NCI-H1417 treated with DMSO at 0.1 percent for 48 hours (cell line): ENCODE measurements at regions not wholly inside any gene's neighbourhood (a gene's known extent, or its start where the extent isn't known, plus 50 kb on each side); places are given as distances from the start of the nearest gene placed in this dataset.

Source experiments
- DNase-seq: peaks from one replicate; lab custom pipeline; 2025; lab: John Stamatoyannopoulos, UW

DNA sequence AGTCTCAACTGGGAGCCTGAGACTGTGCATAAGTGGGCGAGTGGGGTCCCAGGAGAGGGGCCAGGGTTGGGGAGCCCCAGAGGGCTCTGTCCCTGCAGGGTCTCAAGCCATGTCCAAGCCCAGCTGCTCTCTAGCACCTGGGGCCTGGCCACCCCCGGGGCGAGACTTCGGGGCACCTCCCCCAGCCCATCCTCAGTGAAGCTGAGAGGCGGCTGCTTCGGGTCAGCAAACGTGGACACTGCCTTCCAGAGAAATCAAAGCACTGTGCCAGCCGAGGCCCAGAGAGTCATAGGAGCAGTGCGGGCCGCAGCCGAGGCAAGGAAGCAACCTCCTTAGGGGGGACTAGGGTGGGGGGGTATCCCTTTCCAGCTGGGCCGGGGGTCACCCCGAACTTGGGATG, 77.5 kb downstream of the ENGASE start:
- DNase-seq = no peak

DNA sequence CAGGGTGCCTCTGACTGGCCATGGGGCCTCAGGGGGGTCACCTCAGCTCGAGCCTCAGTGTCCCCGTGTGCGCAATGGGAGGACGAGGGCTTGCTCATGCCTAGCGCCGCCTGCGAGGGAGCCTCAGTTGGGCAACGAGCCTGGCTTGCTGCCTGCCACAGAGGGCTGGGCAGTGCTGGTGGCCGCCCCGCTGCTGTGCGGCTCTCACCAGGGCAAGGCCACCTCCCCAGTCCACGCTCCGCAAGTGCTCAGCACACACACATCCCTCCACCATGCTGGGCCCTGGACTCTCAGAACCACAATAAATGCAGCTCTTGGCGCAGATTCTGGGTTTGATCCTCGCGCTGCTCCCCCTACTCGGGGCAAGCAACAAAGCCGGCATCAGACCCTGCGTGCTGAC, 76.2 kb downstream of the ENGASE start:
- no peak for DNase-seq

DNA sequence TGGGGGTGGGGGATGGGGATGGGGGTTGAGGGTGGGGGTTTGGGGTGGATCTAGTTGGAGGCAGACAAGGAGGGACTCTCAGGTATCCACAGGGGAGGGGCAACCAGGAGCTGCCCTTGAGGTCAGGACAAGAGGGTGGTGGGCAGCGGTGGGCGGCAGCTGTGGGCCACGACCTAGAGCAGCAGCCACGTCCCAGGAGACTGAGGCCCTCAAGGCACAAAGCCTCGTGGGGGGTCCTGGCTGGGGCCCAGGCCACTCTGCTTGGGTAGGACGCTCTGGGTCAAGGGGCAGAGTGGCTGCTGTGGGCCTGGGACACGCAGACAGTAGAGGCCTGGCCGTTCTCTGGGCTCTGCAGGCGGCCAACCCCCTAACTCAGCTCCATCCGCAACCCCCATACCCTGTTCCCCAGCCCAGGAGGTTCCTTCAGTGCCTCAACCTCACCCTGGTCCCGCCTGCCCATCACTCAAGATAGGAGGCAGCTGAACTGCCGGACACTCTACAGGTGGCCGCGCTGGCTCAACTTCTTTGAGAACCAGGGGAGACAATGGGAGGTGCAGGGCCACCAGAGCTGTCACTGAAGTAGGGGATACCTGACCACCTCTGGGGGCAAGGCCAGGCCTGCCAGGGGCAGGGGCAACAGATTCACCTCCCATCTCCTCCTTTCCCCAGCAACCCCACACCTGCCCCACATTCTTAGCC, 75.6 kb downstream of the ENGASE start:
- no peak for DNase-seq

DNA sequence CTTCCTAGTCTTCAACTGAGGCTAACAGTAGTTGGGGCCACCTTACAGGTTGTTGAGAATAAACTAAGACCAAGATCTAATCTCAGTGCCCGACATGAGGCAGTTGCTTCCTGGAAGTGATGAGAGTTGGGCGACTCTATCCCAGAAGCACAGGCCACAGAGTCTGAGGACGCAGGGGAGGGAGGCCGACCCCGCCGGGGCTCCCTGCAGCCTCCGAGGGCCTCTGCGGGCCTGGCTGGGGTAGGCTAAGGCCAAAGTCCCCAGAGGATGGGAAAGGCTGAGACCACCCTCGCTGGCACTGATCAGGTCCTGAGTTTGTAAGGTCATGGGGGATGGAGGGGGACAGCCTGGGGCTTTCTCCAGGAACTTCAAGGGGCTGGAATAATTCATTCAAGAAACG, 74.0 kb downstream of the ENGASE start:
- no peak for DNase-seq

DNA sequence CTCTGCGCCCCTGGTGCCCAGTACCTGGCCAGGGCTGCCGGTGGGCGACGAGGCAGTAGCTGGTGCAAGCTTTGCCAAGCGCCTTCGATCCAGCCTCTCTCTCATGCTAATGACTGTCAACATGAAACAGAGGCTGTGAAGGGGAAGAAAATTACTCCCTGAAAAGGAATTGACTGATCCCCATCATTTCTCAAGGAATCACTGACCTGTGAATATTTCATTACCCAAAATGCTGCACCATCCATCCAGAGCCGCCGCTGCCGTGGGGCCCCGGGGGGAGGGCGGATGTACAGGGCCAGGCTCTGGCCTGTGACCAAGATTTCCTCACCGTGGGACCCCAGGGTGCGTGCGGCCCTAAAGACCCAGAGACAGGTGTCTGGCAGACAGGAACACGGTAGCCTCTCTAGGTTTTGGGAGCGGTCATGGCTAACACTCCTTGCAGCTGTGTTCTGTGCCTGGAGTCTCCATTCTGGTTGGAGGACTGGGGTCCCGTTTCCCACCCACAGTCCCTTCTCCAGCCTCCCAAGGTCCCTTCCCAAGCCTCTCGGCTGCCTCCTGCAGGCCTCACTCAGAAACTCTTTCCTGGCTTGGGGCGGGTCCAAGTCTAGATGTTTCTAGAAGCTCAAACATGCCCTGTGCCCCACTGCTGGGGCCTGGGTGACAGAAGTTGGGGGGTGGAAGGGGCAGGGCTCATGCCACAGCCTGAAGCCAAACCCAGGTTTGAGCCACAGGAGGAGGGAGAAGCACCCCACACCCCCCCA, 73.3 kb downstream of the ENGASE start:
- DNase-seq = no peak

DNA sequence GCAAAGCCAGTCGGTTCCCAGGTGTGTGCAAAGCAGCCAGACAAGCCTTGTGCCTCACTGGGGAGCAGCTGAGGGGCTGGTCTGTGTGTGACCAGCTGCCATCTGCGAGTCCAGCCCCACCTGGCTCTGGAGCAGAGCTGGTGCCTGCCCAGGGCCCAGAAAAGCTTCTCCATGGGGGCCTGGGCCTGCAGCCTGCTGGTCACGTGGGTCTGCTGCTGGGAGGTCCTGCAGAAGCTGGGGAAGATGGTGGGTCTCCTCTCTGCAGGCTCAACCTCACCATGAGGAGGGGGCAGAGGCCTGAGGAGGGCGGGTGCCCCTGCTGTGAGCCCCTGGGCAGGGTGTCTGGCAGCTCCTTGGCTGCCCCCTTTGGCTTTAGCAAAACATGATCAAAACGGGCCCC, 71.9 kb downstream of the ENGASE start:
- no peak for DNase-seq

DNA sequence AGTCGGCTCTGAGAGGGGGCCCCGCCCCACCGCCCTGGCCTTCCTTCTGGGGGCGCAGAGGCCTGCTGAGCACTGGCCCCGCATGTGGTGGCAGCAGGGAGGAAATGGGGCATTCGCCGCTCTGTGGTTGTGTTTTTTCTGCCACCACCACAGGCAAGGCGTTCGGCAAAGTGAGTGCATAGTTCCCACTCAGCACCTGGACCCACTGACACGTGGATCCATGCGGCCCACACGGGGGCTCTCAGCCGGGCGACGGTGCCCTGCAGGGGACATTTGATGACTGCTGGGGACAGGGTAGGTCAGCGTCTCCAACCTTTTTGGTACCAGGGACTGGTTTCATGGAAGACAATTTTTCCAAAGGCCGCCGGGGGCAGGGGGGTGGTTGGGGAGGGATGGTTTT, 70.9 kb downstream of the ENGASE start:
- no peak for DNase-seq

DNA sequence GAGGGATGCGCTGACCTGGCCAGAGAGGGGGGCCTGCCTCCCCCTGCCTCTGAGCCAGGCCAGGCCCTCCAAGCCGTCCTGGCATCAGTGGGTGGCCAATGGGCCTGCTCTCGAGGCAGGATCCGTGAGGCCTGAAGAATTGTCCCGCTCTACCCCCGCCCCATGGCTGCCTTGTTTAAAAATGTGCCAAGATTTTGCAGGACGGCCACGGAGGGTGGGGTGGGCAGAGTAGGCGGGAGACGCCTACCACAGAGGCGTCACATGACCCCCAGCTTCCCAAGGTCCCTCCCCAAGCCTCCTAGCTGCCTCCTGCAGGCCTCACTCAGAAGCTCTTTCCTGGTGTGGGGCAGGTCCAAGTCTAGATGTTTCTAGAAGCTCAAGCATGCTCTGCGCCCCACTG, 69.5 kb downstream of the ENGASE start:
- no peak for DNase-seq

DNA sequence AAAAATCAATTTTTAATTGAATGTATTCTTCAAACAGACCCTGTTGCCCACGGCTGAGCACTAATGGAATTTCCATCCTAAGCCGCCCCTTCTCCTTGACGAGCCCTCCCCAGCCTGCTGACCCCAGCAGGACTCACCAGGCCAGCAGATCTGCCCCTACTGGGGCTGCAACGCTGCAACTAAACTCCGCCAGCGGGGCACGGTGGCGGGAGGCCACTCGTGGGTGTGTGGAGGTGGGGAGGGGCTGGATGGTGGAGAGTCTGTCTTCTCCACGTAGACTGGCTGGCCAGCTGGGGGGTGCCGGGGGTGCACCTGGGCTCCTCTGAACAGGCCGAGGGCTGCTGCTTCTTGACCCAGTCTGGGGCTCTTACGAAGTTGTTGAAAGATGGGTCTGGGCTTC, 67.8 kb downstream of the ENGASE start:
- no peak for DNase-seq

DNA sequence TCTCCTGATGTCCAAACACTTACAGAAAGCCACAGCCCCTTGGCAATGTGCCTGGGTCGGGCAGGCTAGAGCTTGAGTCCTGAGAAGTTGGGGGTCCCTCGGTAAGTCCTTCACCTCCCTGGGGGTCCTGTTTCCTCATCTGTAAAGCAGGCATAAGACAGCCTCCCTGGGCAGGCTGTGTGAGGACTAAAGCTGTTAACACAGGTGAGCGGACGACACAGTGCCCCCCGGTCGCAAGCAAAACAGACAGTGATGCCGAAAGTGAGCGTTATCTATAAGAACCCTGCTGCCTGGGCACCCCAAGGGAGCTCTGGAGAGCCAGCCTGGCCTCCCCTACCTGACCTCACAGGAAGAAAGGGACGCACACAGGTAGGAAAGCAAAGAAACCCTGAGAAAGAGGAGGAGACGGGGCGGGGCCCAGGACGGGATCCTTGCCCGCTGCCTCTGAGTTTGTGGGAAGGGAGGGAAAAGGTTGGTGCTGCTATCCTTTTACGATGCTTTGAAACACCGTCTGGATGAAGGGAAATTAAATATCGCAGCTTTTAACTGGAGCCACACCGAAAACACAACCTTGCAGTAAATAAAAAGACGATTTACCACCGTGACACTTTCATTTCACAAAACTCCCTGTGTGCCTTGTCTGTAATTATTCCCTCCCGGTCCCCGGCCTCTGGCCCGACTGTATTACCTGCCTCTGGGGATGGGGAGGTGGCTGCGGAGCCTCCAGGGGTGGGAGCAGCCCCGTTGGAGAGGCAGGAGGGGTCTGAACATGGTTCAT, 67.1 kb downstream of the ENGASE start:
- DNase-seq = no peak

DNA sequence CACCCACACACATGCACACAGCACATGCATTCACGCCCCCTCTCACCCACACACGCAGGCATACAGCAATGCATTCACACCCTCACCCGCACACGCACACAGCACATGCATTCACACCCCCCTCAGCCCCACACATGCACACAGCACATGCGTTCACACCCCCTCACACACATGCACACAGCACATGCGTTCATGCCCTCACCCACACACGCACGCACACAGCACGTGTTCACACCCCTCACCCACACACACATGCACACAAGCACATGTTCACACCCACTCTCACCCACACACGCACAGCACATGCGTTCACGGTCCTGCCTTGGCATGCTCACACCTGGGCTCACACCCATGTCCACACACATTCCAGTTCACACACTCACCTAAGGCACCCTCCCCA, 64.2 kb downstream of the ENGASE start:
- DNase-seq = no peak

DNA sequence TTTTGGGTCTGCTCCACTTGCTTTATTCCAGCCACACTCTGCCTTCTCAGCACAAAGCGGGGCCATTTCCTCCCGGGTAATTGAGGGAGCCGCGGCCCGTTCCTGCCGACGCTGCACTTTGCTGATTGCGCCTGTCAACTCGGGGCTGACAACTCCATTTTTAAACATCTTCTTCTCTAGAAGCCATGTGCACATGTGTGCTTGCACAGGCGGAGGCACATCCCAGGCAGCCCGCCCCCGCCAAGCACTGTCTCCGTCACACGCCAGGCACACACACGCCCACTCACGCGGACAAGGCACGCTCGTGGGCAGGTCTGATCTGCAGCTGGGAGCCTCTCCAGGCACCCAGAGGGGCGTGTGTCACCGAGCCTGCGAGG, 63.2 kb downstream of the ENGASE start:
- no peak for DNase-seq

DNA sequence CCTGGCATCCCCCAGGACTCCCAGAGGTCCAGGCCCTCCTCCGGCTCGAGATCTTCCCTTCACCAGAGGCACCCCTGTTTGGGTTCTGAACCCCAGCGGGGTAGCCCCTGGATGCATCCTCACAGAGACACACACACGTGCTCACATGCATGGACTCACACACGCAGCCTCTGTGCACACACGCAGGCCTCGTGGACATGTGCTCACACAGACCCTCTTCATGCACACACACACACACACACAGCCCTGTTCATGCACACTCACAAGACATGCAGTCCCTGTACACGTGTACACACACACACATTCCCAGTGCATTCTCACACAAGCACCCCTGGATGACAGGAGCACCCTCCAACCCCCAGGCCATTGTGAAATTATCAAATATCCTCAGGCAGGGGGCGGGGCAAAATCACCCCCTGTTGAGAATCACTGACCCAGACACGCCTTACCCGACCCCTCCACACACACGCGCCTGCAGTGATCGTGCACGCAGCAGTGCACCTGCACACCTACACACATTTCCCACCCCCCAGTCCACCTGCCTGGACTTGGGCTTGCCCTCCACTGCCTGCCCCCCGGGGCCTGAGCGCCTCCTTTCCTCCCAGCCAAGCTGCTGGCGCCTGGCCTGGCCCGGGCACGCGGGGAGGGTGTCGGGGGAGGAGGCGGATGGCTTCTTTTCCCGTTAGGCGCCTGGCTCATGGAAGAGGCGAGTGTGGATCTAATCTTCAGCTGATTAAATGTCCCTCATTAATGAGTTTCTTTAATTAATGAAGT, 62.6 kb downstream of the ENGASE start:
- DNase-seq = peak; percentile 18

DNA sequence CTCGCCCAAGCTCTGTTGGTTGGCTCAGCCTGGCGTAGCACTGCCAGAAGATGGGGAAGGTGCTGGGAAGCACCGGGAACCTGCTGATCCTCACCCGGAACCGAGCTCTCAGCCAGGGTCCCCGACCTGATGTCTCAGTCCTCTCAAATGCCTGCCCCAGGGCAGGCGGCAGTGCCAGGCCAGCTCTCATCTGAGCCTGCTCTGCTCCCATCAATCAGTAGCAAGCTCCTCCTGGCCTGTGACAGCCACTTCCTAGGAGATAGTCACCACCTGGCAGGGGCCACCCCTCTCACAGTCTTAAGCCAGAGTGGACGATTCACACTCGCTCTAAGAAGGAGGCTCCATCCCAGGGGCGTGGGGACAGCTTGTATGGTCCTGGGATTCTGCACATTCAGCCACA, 62.0 kb downstream of the ENGASE start:
- no peak for DNase-seq
